ENCODE measurements at regions not wholly inside any gene's neighbourhood (a gene's known extent, or its start where the extent isn't known, plus 50 kb on each side); places are given as distances from the start of the nearest gene placed in this dataset.

DNA sequence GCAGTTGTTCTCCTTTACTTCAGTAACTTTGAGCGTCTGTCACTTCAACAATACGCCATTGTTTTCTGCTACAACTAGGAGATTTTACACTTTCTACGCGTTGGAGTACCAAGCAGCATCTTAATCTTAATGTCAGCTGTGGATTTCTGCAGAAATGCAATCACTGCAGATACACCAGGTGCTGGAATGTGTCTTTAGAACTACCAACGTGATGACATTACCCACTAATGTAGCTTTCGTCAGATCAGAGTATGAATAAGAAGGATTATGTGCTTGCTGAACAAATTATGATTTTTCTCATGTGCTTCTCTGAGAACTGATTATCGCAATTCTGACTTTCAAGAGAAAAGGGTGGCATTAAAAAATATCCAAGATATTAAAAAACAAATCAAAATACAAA lies 77.5 kb upstream of the CNTN3 start:
- TF ChIP-seq POLR2AphosphoS5 (IDR thresholded peaks at IDR 0.05; ENCODE audit: low read depth, low read length) (no peak), SIRT6 (IDR thresholded peaks at IDR 0.05; ENCODE audit: low read length) (no peak)
- TF ChIP-seq, protein P1, sequence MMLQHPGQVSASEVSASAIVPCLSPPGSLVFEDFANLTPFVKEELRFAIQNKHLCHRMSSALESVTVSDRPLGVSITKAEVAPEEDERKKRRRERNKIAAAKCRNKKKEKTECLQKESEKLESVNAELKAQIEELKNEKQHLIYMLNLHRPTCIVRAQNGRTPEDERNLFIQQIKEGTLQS (IDR thresholded peaks at IDR 0.05; ENCODE audit: insufficient read depth, low read depth, low read length), result no peak
